SJCRH30 (cell line): ENCODE measurements at regions not wholly inside any gene's neighbourhood (a gene's known extent, or its start where the extent isn't known, plus 50 kb on each side); places are given as distances from the start of the nearest gene placed in this dataset.

Source experiments
- DNase-seq, 2 experiments: peaks; one replicate each; pipeline ENCODE4 v3.0.0-alpha.2; 2015 to 2020
- H3K27ac ChIP-seq: fragments of 250-450 bp; sonication (Bioruptor Pico); 2 replicates; pipeline ENCODE4 v1.5.1; 2020; ENCODE audit warnings: mild to moderate bottlenecking, moderate library complexity
- H3K27me3 ChIP-seq: fragments of 250-450 bp; sonication (Bioruptor Pico); 2 replicates; pipeline ENCODE4 v1.5.1; 2020; ENCODE audit warnings: mild to moderate bottlenecking, moderate library complexity
- H3K36me3 ChIP-seq: fragments of 250-450 bp; sonication (Bioruptor Pico); 2 replicates; pipeline ENCODE4 v1.5.1; 2020; ENCODE audit warnings: mild to moderate bottlenecking, moderate library complexity
- H3K4me1 ChIP-seq: fragments of 250-450 bp; sonication (Bioruptor Pico); 2 replicates; pipeline ENCODE4 v1.5.1; 2020; ENCODE audit warnings: mild to moderate bottlenecking, moderate library complexity
- H3K4me3 ChIP-seq: fragments of 250-450 bp; sonication (Bioruptor Pico); 2 replicates; pipeline ENCODE4 v1.5.1; 2020; ENCODE audit warnings: mild to moderate bottlenecking, moderate library complexity
- H3K9me3 ChIP-seq: fragments of 250-450 bp; sonication (Bioruptor Pico); replicated peaks from 2 replicates; pipeline ENCODE4 v1.5.1; 2020; ENCODE audit warnings: mild to moderate bottlenecking, moderate library complexity

GRCh38 chr6:131399433-131399832, 173.6 kb upstream of the ARG1 start:
- Histone ChIP-seq H3K4me1 (no peaks in the 10 kb centered on the region), H3K9me3 (no peaks in the 10 kb centered on the region; the same call in 1 of the 2 replicates), H3K36me3 (no peaks in the 10 kb centered on the region), H3K27ac (no peak overlapping the region), H3K4me3 (no peak overlapping the region), H3K27me3 (no peaks in the 10 kb centered on the region)
- DNase-seq, result no peak

GRCh38 chr6:131400054-131400778, 172.8 kb upstream of the ARG1 start:
- Histone ChIP-seq H3K27me3 (no peaks in the 10 kb centered on the region), H3K36me3 (no peaks in the 10 kb centered on the region), H3K4me3 (no peak overlapping the region), H3K9me3 (no peaks in the 10 kb centered on the region; the same call in 1 of the 2 replicates), H3K27ac (no peak overlapping the region), H3K4me1 (no peaks in the 10 kb centered on the region)
- peak in 1 of 2 experiments; percentile 17 for DNase-seq

DNA sequence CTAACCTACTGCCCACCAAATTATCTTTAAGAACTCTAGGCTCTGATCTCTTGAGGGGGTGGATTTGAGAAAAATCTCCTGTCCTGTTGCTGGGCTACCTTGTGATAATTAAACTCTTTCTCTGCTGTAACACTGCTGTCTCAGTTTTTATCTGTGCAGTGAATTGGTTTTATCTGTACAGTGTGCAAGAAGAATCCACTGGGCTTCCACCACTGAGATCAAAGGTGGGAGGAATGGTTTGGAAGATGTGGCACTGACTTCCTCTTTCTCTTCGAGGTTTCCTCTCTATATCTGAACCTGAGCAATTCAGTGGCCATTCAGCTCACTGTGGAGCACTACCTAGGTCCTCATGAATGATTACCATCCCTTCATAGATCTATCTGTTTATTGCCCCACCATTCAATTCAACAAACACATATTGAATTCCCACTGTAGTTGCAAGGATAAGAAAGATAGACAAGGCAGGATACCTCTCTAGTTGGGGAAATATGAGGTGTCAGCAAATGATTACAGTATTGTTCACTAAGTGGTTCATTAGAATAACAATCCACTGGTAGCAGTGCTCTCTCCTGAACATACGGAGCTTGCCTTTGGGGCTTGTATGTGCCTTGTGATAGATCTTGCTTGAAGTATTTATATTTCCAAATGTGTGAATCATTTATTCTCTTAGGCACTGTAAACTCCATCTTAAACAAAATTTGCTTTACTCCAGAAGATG, 172.1 kb upstream of the ARG1 start:
- H3K4me3 ChIP-seq, result no peak overlapping the region

DNA sequence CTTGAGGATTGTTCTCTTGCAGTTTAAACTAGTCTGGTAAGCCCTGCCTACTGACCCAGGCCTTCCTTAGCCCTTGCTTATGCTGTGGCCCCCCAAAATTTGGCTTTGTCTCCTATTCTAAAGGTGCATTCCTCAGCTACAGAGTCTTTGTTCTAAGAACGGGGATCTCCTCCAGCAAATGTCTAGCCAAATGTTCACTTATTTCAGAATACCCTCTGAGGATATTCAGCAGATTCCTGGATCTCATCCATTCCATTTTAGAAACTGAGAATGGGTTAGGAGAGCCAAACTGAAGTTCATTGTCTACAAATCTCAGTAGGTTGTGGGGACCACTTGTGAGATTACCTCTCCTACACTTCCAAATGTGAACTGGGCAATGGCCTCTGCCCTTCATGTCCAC, 164.2 kb upstream of the ARG1 start:
- no peak overlapping the region for H3K4me3 ChIP-seq
- H3K9me3 ChIP-seq, result no peaks in the 10 kb centered on the region
- no peak for DNase-seq
- H3K4me1 ChIP-seq, result no peaks in the 10 kb centered on the region
- no peaks in the 10 kb centered on the region for H3K27me3 ChIP-seq
- no peak overlapping the region for H3K27ac ChIP-seq
- no peaks in the 10 kb centered on the region for H3K36me3 ChIP-seq

More for the DNA sequence above, 172.1 kb upstream of the ARG1 start:
- DNase-seq, result no peak
- Histone ChIP-seq H3K27ac (no peak overlapping the region), H3K36me3 (no peaks in the 10 kb centered on the region), H3K9me3 (no peaks in the 10 kb centered on the region; the same call in 1 of the 2 replicates), H3K4me1 (no peaks in the 10 kb centered on the region), H3K27me3 (no peaks in the 10 kb centered on the region)

DNA sequence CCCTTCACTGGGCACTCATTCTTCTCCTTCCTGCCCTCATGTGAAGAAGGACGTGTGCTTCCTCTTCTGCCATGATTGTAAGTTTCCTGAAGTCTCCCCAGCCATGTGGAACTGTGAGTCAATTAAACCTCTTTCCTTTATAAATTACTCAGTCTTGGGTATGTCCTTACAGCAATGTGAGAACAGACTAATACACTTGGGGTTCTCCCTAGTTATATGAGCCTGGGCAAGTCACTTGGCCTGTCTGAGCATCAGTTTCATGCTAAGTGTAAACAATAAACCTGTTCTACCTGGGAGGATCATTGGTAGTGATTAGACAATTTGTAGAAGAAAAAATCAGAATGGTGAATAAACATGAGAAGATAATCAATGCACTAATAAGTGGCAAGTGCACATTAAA, 162.2 kb upstream of the ARG1 start:
- no peak overlapping the region for H3K4me3 ChIP-seq
- no peak for DNase-seq
- H3K36me3 ChIP-seq, result no peaks in the 10 kb centered on the region
- no peak overlapping the region for H3K27ac ChIP-seq
- no peaks in the 10 kb centered on the region for H3K4me1 ChIP-seq
- H3K27me3 ChIP-seq, result no peaks in the 10 kb centered on the region
- no peaks in the 10 kb centered on the region for H3K9me3 ChIP-seq

DNA sequence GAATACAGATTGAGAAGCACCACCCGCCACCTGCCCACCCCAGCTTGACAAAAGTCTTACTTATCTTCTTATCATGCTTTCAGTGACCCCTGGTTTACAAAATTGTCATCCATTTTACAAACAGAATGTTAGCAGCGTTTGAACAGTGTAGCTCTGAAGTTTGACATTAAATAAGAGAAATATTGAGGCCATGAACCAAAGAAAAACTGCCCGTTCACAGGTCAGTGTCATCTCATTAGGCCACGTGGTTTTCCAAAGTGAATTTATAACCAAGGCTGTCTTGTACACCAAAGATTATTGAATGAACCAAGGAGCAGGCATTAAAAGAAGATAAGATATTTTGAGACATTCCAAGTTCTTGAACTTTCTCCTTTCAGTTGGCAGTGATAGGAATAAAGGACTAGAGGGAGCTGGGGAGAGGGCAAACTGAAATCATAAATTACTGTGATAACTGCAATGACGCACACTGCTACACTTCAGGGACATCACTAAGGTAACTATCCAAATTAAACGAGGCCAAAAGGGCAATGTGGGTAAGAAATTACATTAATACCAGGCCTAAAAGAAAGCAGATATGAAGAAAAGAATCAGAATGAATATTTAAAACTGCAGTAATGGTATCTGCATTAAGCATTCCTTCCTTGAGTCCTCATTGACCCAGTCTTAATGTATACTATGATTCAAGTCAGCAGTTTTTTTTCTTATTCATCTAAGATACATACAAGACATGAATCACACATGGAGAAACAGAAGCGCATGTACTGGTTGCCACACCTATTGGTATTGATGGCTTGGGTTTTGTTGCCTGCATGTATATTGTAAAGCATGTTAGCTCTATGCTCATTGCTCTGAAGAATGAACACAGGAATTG, 159.8 kb upstream of the ARG1 start:
- H3K9me3 ChIP-seq, result no peaks in the 10 kb centered on the region
- H3K27ac ChIP-seq, result no peak overlapping the region
- H3K4me1 ChIP-seq, result no peaks in the 10 kb centered on the region
- DNase-seq, result no peak
- H3K36me3 ChIP-seq, result no peaks in the 10 kb centered on the region
- no peaks in the 10 kb centered on the region for H3K27me3 ChIP-seq
- no peak overlapping the region for H3K4me3 ChIP-seq

GRCh38 chr6:131413831-131414191, 159.2 kb upstream of the ARG1 start:
- no peak for DNase-seq
- Histone ChIP-seq H3K27me3 (no peaks in the 10 kb centered on the region), H3K36me3 (no peaks in the 10 kb centered on the region), H3K27ac (no peak overlapping the region), H3K4me3 (no peak overlapping the region), H3K4me1 (no peaks in the 10 kb centered on the region), H3K9me3 (no peaks in the 10 kb centered on the region)

GRCh38 chr6:131414956-131415355, 158.1 kb upstream of the ARG1 start:
- Histone ChIP-seq H3K27me3 (no peaks in the 10 kb centered on the region), H3K27ac (no peak overlapping the region), H3K4me3 (no peak overlapping the region), H3K9me3 (no peaks in the 10 kb centered on the region), H3K36me3 (no peaks in the 10 kb centered on the region), H3K4me1 (no peaks in the 10 kb centered on the region)
- no peak for DNase-seq

- H3K4me1 ChIP-seq, result no peaks in the 10 kb centered on the region
- H3K27me3 ChIP-seq, result no peaks in the 10 kb centered on the region
- H3K36me3 ChIP-seq, result no peaks in the 10 kb centered on the region
- no peak for DNase-seq
- H3K9me3 ChIP-seq, result no peaks in the 10 kb centered on the region
- no peak overlapping the region for H3K27ac ChIP-seq
- H3K4me3 ChIP-seq, result no peak overlapping the region
Observed at GRCh38 chr6:131418441-131418840, 154.6 kb upstream of the ARG1 start.

GRCh38 chr6:131419702-131420101, 153.3 kb upstream of the ARG1 start:
- no peaks in the 10 kb centered on the region for H3K27me3 ChIP-seq
- DNase-seq, result no peak
- H3K9me3 ChIP-seq, result no peaks in the 10 kb centered on the region
- H3K36me3 ChIP-seq, result no peaks in the 10 kb centered on the region
- H3K4me3 ChIP-seq, result no peak overlapping the region
- H3K27ac ChIP-seq, result no peak overlapping the region
- H3K4me1 ChIP-seq, result no peaks in the 10 kb centered on the region

DNA sequence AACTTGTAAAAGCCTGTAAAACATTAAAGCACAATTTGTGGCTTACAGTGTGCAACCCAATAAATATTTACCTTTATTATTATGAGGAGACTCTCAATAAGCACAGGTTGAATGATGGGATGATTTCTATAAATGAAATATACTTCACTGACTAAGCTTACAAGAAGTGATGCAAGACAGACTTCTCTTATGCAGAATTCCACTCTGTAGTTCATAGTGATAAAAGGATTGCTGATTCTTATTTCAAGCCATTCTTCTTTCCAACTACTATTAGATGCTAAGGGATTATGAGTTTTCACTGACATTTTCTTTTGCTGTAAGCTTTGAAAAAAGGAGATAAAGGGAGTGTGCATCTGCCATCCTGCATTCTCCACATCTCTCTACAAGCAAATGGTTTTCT, 149.0 kb upstream of the ARG1 start:
- Histone ChIP-seq H3K4me1 (no peaks in the 10 kb centered on the region), H3K9me3 (no peaks in the 10 kb centered on the region; the same call in 1 of the 2 replicates), H3K4me3 (no peak overlapping the region), H3K27me3 (no peaks in the 10 kb centered on the region), H3K27ac (no peak overlapping the region), H3K36me3 (no peaks in the 10 kb centered on the region)
- DNase-seq, result no peak

DNA sequence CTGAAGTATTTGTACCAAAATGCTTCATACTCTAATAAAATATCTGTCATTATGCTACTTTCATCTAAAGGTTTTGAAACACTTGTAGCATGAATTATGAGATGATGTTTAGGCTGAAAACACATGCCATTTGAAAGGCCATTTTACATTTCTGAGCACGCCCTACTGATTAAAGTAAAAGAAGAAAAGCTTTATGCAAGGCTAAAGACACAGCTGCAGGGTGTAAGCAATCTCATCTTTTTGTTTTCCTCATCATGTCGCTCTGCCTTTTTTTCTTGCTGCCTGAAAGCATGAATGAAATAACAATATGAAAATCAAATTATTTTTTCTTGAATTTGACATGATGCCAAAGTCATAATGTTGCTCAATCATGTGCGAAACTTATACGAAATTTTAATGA, 148.6 kb upstream of the ARG1 start:
- H3K4me1 ChIP-seq, result no peaks in the 10 kb centered on the region
- no peaks in the 10 kb centered on the region for H3K36me3 ChIP-seq
- H3K27ac ChIP-seq, result no peak overlapping the region
- H3K9me3 ChIP-seq, result no peaks in the 10 kb centered on the region; the same call in 1 of the 2 replicates
- DNase-seq, result no peak
- no peak overlapping the region for H3K4me3 ChIP-seq
- no peaks in the 10 kb centered on the region for H3K27me3 ChIP-seq

DNA sequence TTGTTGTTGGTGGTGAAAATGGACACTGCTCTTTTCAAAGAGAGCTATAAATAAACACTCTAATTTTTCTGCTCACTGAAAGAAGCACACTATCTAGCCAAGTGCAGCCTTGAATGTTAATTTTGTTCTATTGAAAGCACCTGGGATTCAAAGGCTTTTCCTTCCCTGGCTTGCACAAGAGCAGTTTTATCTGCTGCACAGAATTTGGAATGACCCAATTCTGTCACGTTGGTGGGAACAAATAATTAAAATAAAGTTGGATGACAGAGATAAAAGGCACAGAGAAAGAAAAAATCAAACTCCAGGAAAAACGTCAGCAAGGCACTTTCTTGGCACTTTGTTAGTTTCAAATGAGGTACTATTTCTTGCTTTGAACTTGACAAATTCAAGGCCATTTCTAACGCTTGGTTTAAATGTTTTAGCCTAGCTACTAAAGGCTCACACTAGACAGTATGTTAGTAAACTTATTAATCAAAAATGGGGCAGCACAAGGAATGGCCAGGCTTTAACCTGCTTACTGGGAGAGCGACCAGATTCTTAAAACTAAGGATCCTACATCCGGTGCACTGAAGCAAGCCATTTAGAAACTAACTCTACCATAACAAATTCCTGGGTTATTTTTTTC, 145.5 kb upstream of the ARG1 start:
- Histone ChIP-seq H3K4me1 (no peaks in the 10 kb centered on the region), H3K27ac (no peak overlapping the region), H3K4me3 (no peak overlapping the region), H3K27me3 (no peaks in the 10 kb centered on the region), H3K36me3 (no peaks in the 10 kb centered on the region), H3K9me3 (no peaks in the 10 kb centered on the region; the same call in 1 of the 2 replicates)
- no peak for DNase-seq

GRCh38 chr6:131430531-131430930, 142.5 kb upstream of the ARG1 start:
- DNase-seq, result no peak
- no peaks in the 10 kb centered on the region for H3K27me3 ChIP-seq

More at GRCh38 chr6:131430531-131430930, 142.5 kb upstream of the ARG1 start:
- H3K27ac ChIP-seq, result no peak overlapping the region
- no peaks in the 10 kb centered on the region for H3K4me1 ChIP-seq
- H3K9me3 ChIP-seq, result no peaks in the 10 kb centered on the region; the same call in 1 of the 2 replicates
- H3K4me3 ChIP-seq, result no peak overlapping the region
- H3K36me3 ChIP-seq, result no peaks in the 10 kb centered on the region
